ENCODE measurements at regions not wholly inside any gene's neighbourhood (a gene's known extent, or its start where the extent isn't known, plus 50 kb on each side); places are given as distances from the start of the nearest gene placed in this dataset.

DNA sequence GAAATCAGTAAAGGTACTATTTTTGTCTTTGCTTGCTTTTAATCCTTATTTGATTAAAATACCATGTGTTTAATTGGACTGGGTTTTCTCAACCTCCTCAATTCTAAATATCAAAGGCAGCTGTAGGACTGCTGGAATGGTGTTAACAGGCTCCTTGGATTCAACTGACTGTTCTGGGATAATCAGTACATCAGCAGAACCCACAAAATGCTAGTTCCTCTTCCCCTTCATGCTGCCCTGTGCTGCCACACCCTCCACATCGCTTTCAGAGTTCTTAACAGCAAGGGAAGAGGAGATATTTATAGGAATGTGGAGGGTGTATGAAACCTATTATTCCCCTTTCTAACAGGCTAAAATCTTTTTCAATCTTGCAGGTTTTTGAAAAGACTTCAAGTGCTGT, 82.4 kb downstream of the KCTD12 start:
- dilution Hi-C loops (cut with MboI; ENCODE audit: extremely low pct_ligation_motif_present, low sequenced_read_pairs) (no loop called here), intact Hi-C loops (cut with micrococcal nuclease) (no loop called here)
- ChIA-PET POLR2A (no interaction called here), CTCF (no interaction called here)
- Histone ChIP-seq H3K4me3 (replicated peaks in 1 of 3; ENCODE audit: insufficient read depth in 1 of 3, low read depth in 1 of 3, low read length in 3 of 3) (no peak overlapping the region), H3K4me2 (ENCODE audit: insufficient read depth, low read length) (no peak overlapping the region), H3K9ac (replicated peaks; ENCODE audit: extremely low read depth, insufficient read depth, low read length) (no peak overlapping the region), H3K27me3 (ENCODE audit: control insufficient read depth in 2 of 2, insufficient read depth in 2 of 2, low read length in 2 of 2) (no peaks in the 10 kb centered on the region), H3K27ac (ENCODE audit: insufficient read depth, low read depth, low read length) (no peak overlapping the region), H3K36me3 (ENCODE audit: control insufficient read depth in 2 of 2, extremely low read depth in 1 of 2, insufficient read depth in 2 of 2, low read length in 2 of 2) (no peaks in the 10 kb centered on the region), H3K4me1 (ENCODE audit: control insufficient read depth, extremely low read depth, insufficient read depth, low read length) (peaks cover 6% of the 10 kb centered on the region), H3K9me1 (replicated peaks; ENCODE audit: control insufficient read depth, extremely low read depth, insufficient read depth, low read length) (no peaks in the 10 kb centered on the region), H2AFZ (ENCODE audit: low read depth, low read length) (no peak overlapping the region), H3K79me2 (ENCODE audit: control insufficient read depth, insufficient read depth, low read length) (no peaks in the 10 kb centered on the region), H3K9me3 (replicated peaks; ENCODE audit: control insufficient read depth, insufficient read depth, low read length) (no peaks in the 10 kb centered on the region), H4K20me1 (replicated peaks; ENCODE audit: control insufficient read depth, extremely low read depth, insufficient read depth, low read length) (no peaks in the 10 kb centered on the region)
- FAIRE-seq (no peak), DNase-seq (ENCODE audit: low read depth, low spot score) (no peak)
- no TSS peak for BruUV-seq (replicated peaks)
- TF ChIP-seq POLR2A (IDR thresholded peaks at IDR 0.05; ENCODE audit: low read depth, low read length) (no peak), JUN (IDR thresholded peaks at IDR 0.05; ENCODE audit: borderline replicate concordance, insufficient read depth, insufficient read length, low read depth) (no peak), POLR2AphosphoS5 (IDR thresholded peaks at IDR 0.05; ENCODE audit: insufficient read depth, low read depth, low read length) (no peak), GATA2 (IDR thresholded peaks at IDR 0.05; ENCODE audit: insufficient read depth, insufficient read length, low read depth, low read length) (no peak), EZH2 (IDR thresholded peaks at IDR 0.05; ENCODE audit: borderline replicate concordance, low read depth, low read length, severe bottlenecking) (no peak), FOS (IDR thresholded peaks at IDR 0.05; ENCODE audit: borderline replicate concordance, insufficient read depth, low read length) (no peak), MYC (IDR thresholded peaks at IDR 0.05; ENCODE audit: low read depth, low read length) (no peak)
- TF ChIP-seq, protein P1, sequence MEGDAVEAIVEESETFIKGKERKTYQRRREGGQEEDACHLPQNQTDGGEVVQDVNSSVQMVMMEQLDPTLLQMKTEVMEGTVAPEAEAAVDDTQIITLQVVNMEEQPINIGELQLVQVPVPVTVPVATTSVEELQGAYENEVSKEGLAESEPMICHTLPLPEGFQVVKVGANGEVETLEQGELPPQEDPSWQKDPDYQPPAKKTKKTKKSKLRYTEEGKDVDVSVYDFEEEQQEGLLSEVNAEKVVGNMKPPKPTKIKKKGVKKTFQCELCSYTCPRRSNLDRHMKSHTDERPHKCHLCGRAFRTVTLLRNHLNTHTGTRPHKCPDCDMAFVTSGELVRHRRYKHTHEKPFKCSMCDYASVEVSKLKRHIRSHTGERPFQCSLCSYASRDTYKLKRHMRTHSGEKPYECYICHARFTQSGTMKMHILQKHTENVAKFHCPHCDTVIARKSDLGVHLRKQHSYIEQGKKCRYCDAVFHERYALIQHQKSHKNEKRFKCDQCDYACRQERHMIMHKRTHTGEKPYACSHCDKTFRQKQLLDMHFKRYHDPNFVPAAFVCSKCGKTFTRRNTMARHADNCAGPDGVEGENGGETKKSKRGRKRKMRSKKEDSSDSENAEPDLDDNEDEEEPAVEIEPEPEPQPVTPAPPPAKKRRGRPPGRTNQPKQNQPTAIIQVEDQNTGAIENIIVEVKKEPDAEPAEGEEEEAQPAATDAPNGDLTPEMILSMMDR (IDR thresholded peaks at IDR 0.05; ENCODE audit: extremely low read depth in 1 of 2, insufficient read depth in 1 of 2, low read depth in 1 of 2, low read length in 2 of 2) = no peak
- TF ChIP-seq, protein P2, sequence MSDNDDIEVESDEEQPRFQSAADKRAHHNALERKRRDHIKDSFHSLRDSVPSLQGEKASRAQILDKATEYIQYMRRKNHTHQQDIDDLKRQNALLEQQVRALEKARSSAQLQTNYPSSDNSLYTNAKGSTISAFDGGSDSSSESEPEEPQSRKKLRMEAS (IDR thresholded peaks at IDR 0.05; ENCODE audit: insufficient read depth, insufficient read length) = no peak

Measured in endothelial cell of umbilical vein (primary cell).